GM12878 (cell line): ENCODE measurements at regions not wholly inside any gene's neighbourhood (a gene's known extent, or its start where the extent isn't known, plus 50 kb on each side); places are given as distances from the start of the nearest gene placed in this dataset.

Experiments used
- ATF7 ChIP-seq: fragments of 450-650 bp; IDR thresholded peaks from 2 replicates; pipeline ENCODE4 v1.6.1; 2016; ENCODE audit warnings: low read depth, mild to moderate bottlenecking
- CTCF ChIP-seq, 3 experiments: IDR thresholded peaks in 2 of 3; conservative IDR thresholded peaks in 1 of 3; 2 replicates each; pipeline ENCODE4 v1.5.1; 2011; ENCODE audit warnings: low read depth in 3 of 3, low read length in 3 of 3, mild to moderate bottlenecking in 3 of 3, control low read depth in 2 of 3, moderate library complexity in 2 of 3, inconsistent platforms in 1 of 3, mixed read lengths in 1 of 3; ENCODE audit not compliant: control insufficient read depth in 2 of 3, insufficient read depth in 1 of 3; ENCODE audit errors: extremely low read depth in 1 of 3
- ELK1 ChIP-seq: IDR thresholded peaks from 2 replicates; pipeline ENCODE4 v1.6.1; 2012; ENCODE audit warnings: low read depth, low read length, improper control_type of control experiment
- FOXK2 ChIP-seq: fragments of 450-650 bp; IDR thresholded peaks from 2 replicates; pipeline ENCODE4 v1.6.1; 2017; ENCODE audit warnings: mild to moderate bottlenecking, moderate library complexity
- GABPA ChIP-seq: IDR thresholded peaks from 2 replicates; pipeline ENCODE4 v1.6.1; 2014; ENCODE audit warnings: antibody characterized with exemption, low read depth, mild to moderate bottlenecking, inconsistent platforms
- HDAC2 ChIP-seq: fragments of 200-600 bp; sonication (generic); IDR thresholded peaks from 2 replicates; pipeline ENCODE4 v1.6.1; 2017
- MLLT1 ChIP-seq: fragments of 450-650 bp; IDR thresholded peaks from 2 replicates; pipeline ENCODE4 v1.6.1; 2016; ENCODE audit warnings: mild to moderate bottlenecking
- POLR2AphosphoS2 ChIP-seq: IDR thresholded peaks from 2 replicates; pipeline ENCODE4 v1.6.1; 2011; ENCODE audit warnings: low read depth, mild to moderate bottlenecking, low read length, improper control_type of control experiment, moderate library complexity
- REST ChIP-seq: IDR thresholded peaks from 2 replicates; pipeline ENCODE4 v1.6.1; 2012; ENCODE audit warnings: mild to moderate bottlenecking, low read depth, low read length
- SREBF1 ChIP-seq: IDR thresholded peaks from 2 replicates; pipeline ENCODE4 v1.6.1; 2012; ENCODE audit warnings: mild to moderate bottlenecking, low read length
- SUPT20H ChIP-seq: IDR thresholded peaks from 2 replicates; pipeline ENCODE4 v1.6.1; 2011; ENCODE audit warnings: low read depth, mild to moderate bottlenecking, low read length, moderate library complexity, borderline replicate concordance; ENCODE audit not compliant: control insufficient read depth
- ZBTB40 ChIP-seq: fragments of 450-650 bp; IDR thresholded peaks from 2 replicates; pipeline ENCODE4 v1.6.1; 2016; ENCODE audit warnings: mild to moderate bottlenecking, moderate library complexity, borderline replicate concordance

GRCh38 chr12:58291106-58291505 lies 349.7 kb downstream of the ATP23 start:
- TF ChIP-seq SUPT20H (no peak), ZBTB40 (no peak), GABPA (no peak), SREBF1 (no peak), POLR2AphosphoS2 (no peak), CTCF (IDR thresholded peaks at IDR 0.05 in 2 of 3, conservative IDR thresholded peaks at IDR 0.05 in 1 of 3; ENCODE audit: control insufficient read depth in 2 of 3, extremely low read depth in 1 of 3, insufficient read depth in 1 of 3, low read depth in 3 of 3, low read length in 3 of 3) (no peak), REST (no peak), HDAC2 (no peak), ELK1 (no peak), FOXK2 (no peak), MLLT1 (no peak), ATF7 (no peak)
